HCT116 (cell line): ENCODE measurements at regions not wholly inside any gene's neighbourhood (a gene's known extent, or its start where the extent isn't known, plus 50 kb on each side); places are given as distances from the start of the nearest gene placed in this dataset.
A peak's percentile ranks its signal among the peaks of the same experiment; 100 is the strongest.
"Not testable (repeated sequence)": the region's sequence is repeated elsewhere in the genome, so short reads cannot be mapped to it uniquely, and the experiment has no call there.

Experiments
- ATAC-seq: fragments of 200-7000 bp; cut with Tn5 transposase; 2 replicates; pipeline ENCODE4 v1.9.1; 2020; ENCODE audit warnings: mild to moderate bottlenecking, moderate library complexity
- BruUV-seq: library from RNA; stranded (reverse); fragments of 400-500 nt; replicated peaks from 2 replicates; lab custom pipeline; 2021; lab: Mats Ljungman, UMichigan
- CTCF ChIA-PET: fragments of 300-600 bp; sonication (Branson Sonifier 250); formaldehyde crosslinking; loops from one replicate; lab custom pipeline; 2021; ENCODE audit warnings: antibody characterized with exemption; lab: Charles Lee
- POLR2A ChIA-PET: fragments of 300-600, 350-600 bp; sonication (Branson Sonifier 250); formaldehyde crosslinking; loops from one replicate; lab custom pipeline; 2021; ENCODE audit warnings: antibody characterized with exemption; lab: Charles Lee
- RAD21 ChIA-PET, 2 experiments: fragments of 300-600 bp; sonication (Branson Sonifier 250); formaldehyde crosslinking; loops; one replicate each; lab custom pipeline; 2023; ENCODE audit warnings: low total read pairs in 2 of 2; ENCODE audit not compliant: uncharacterized antibody in 2 of 2, unreplicated experiment in 2 of 2, low non-redundant PET in 1 of 2; lab: Charles Lee
- DNase-seq: peaks from one replicate; pipeline ENCODE4 v3.0.0-alpha.2; 2010; ENCODE audit warnings: low read depth, low spot score
- H2AFZ ChIP-seq: fragments of 200-600 bp; shearing (Covaris generic), sonication (generic); 2 replicates; pipeline ENCODE4 v1.6.1; 2017; ENCODE audit warnings: low read depth, mixed run types, mixed read lengths, antibody characterized with exemption, low read length; ENCODE audit not compliant: poor library complexity, severe bottlenecking
- H3K27ac ChIP-seq: 2 replicates; pipeline ENCODE4 v1.5.1; 2012; ENCODE audit warnings: low read depth, low read length
- H3K27me3 ChIP-seq: fragments of 200-600 bp; sonication (generic); 2 replicates; pipeline ENCODE4 v1.6.1; 2016; ENCODE audit warnings: mixed run types, low read length, mixed read lengths; ENCODE audit not compliant: insufficient read depth
- H3K36me3 ChIP-seq, 2 experiments: fragments of 200-500 bp in 1 of 2; fragments of 200-600 bp in 1 of 2; sonication (Bioruptor generic) in 1 of 2; sonication (generic) in 1 of 2; 2 replicates each; pipeline versions ENCODE4 v1.5.1 to v1.6.1; 2014 to 2016; ENCODE audit warnings: low read length in 2 of 2, inconsistent platforms in 1 of 2, mixed read lengths in 1 of 2, mixed run types in 1 of 2; ENCODE audit not compliant: insufficient read depth in 2 of 2, control insufficient read depth in 1 of 2
- H3K4me1 ChIP-seq, 2 experiments: fragments of 200-600 bp in 1 of 2; sonication (generic) in 1 of 2; 2 replicates each; pipeline versions ENCODE4 v1.5.1 to v1.6.1; 2012 to 2017; ENCODE audit warnings: low read length in 2 of 2, inconsistent platforms in 1 of 2, mild to moderate bottlenecking in 1 of 2, mixed read lengths in 1 of 2, mixed run types in 1 of 2, moderate library complexity in 1 of 2; ENCODE audit not compliant: insufficient read depth in 2 of 2, control insufficient read depth in 1 of 2
- H3K4me2 ChIP-seq: fragments of 200-600 bp; sonication (generic); 2 replicates; pipeline ENCODE4 v1.6.1; 2017; ENCODE audit warnings: mixed run types, low read length, mixed read lengths
- H3K4me3 ChIP-seq, 2 experiments: fragments of 200-600 bp in 1 of 2; sonication (generic) in 1 of 2; replicated peaks in 1 of 2; 2 replicates each; pipeline ENCODE4 v1.5.1; 2011 to 2016; ENCODE audit warnings: low read length in 2 of 2, control low read depth in 1 of 2, low read depth in 1 of 2, mild to moderate bottlenecking in 1 of 2, mixed read lengths in 1 of 2, mixed run types in 1 of 2
- H3K79me2 ChIP-seq: fragments of 200-600 bp; sonication (generic); 2 replicates; pipeline ENCODE4 v1.6.1; 2017; ENCODE audit warnings: mild to moderate bottlenecking, mixed run types, low read length, moderate library complexity, mixed read lengths; ENCODE audit not compliant: insufficient read depth
- H3K9ac ChIP-seq: fragments of 200-600 bp; sonication (generic); 2 replicates; pipeline ENCODE4 v1.6.1; 2016; ENCODE audit warnings: low read length, mixed read lengths
- H3K9me2 ChIP-seq: fragments of 200-600 bp; sonication (generic), shearing (Covaris generic); 2 replicates; pipeline ENCODE4 v1.6.1; 2017; ENCODE audit warnings: mixed run types, mild to moderate bottlenecking, moderate library complexity; ENCODE audit not compliant: insufficient read depth
- H3K9me3 ChIP-seq, 2 experiments: fragments of 200-500 bp in 1 of 2; fragments of 200-600 bp in 1 of 2; sonication (Bioruptor generic) in 1 of 2; sonication (generic) in 1 of 2; 2 replicates each; pipeline ENCODE4 v1.6.1; 2014 to 2017; ENCODE audit warnings: low read length in 2 of 2, mixed read lengths in 2 of 2, inconsistent platforms in 1 of 2, low read depth in 1 of 2, mild to moderate bottlenecking in 1 of 2, mixed run types in 1 of 2, moderate library complexity in 1 of 2; ENCODE audit not compliant: control insufficient read depth in 1 of 2, insufficient read depth in 1 of 2
- H4K20me1 ChIP-seq: fragments of 200-600 bp; sonication (generic), shearing (Covaris generic); 2 replicates; pipeline ENCODE4 v1.6.1; 2017; ENCODE audit warnings: mixed run types, mild to moderate bottlenecking, moderate library complexity; ENCODE audit not compliant: insufficient read depth
- POLR2A ChIP-seq: IDR thresholded peaks from 2 replicates; pipeline ENCODE4 v1.7.0; 2011; ENCODE audit warnings: borderline replicate concordance; ENCODE audit not compliant: insufficient read depth, insufficient read length; ENCODE audit errors: extremely low read depth
- POLR2AphosphoS5 ChIP-seq: IDR thresholded peaks from 2 replicates; pipeline ENCODE4 v1.6.1; 2011; ENCODE audit warnings: mild to moderate bottlenecking, low read depth, low read length, moderate library complexity
- intact Hi-C: fragments of 100-400 bp; cut with micrococcal nuclease; formaldehyde crosslinking; loops from 2 replicates; pipeline ENCODE4 v1.10.0; 2022
- TF ChIP-seq, protein P1 (sequence below): IDR thresholded peaks from 2 replicates; pipeline ENCODE4 v1.6.1; 2011; ENCODE audit warnings: mild to moderate bottlenecking, low read length, moderate library complexity; ENCODE audit not compliant: insufficient replicate concordance; ENCODE audit errors: extremely low read depth

DNA sequence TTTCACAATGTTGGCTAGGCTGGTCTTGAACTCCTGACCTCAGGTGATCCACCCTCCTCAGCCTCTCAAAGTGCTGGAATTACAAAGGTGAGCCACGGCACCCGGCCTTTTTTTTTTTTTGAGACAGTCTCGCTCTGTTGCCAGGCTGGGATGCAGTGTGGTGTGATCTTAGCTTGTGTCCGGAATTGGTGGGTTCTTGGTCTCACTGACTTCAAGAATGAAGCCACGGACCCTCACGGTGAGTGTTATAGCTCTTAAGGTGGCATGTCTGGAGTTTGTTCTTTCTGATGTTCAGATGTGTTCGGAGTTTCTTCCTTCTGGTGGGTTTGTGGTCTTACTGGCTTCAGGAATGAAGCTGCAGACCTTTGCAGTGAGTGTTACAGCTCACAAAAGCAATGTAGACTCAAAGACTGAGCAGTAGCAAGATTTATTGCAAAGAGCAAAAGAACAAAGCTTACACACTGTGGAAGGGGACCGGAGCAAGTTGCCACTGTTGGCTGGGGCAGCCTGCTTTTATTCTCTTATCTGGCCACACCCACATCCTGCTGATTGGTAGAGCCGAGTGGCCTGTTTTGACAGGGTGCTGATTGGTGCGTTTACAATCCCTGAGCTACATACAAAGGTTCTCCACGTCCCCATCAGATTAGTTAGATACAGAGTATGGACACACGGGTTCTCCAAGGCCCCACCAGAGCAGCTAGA is 69.1 kb upstream of the DDR1 start:
- not testable (repeated sequence) for H3K9me3 ChIP-seq, H3K36me3 ChIP-seq, H2AFZ ChIP-seq, H3K79me2 ChIP-seq, H3K27me3 ChIP-seq, H3K9me2 ChIP-seq, H4K20me1 ChIP-seq
- peak overlapping the region; percentile 69 for H3K9ac ChIP-seq
- H3K4me2 ChIP-seq: peak overlapping the region; percentile 67
- peak overlapping the region in 1 of 2 experiments; percentile 31; a peak in 2 of 4 replicates for H3K4me3 ChIP-seq
- TSS peak; percentile 91 for BruUV-seq
- CTCF ChIA-PET: interaction anchor here (0.7 to 1.7 kb wide), 2 partner anchors 40 to 136 kb away, joined by 4 read pairs; no protein-coding TSS in a partner anchor
- ATAC-seq (peak; percentile 13), DNase-seq (peak; percentile 81)
- H3K27ac ChIP-seq: peak overlapping the region; percentile 97
- POLR2A ChIA-PET: interaction anchor here (0.7 to 30.6 kb wide), 33 partner anchors 9 to 551 kb away, joined by 3 to 680 read pairs (median 6); partner anchors contain the start of genes FLOT1, GTF2H4, IER3 and TUBB
- peak; percentile 99 for TF ChIP-seq POLR2A
- TF ChIP-seq, protein P1, sequence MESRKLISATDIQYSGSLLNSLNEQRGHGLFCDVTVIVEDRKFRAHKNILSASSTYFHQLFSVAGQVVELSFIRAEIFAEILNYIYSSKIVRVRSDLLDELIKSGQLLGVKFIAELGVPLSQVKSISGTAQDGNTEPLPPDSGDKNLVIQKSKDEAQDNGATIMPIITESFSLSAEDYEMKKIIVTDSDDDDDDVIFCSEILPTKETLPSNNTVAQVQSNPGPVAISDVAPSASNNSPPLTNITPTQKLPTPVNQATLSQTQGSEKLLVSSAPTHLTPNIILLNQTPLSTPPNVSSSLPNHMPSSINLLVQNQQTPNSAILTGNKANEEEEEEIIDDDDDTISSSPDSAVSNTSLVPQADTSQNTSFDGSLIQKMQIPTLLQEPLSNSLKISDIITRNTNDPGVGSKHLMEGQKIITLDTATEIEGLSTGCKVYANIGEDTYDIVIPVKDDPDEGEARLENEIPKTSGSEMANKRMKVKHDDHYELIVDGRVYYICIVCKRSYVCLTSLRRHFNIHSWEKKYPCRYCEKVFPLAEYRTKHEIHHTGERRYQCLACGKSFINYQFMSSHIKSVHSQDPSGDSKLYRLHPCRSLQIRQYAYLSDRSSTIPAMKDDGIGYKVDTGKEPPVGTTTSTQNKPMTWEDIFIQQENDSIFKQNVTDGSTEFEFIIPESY: peak; percentile 11
- TF ChIP-seq POLR2AphosphoS5: peak; percentile 66
- peaks cover 76 to 88% of the 10 kb centered on the region in 2 experiments for H3K4me1 ChIP-seq
- intact Hi-C loops: loop anchor here (2.0 to 10.0 kb wide), 2 partner anchors 32 to 200 kb away; partner anchors contain the start of genes MRPS18B and PPP1R10
- RAD21 ChIA-PET: interaction anchor here in 1 of 2 experiments (1.1 kb wide), 1 partner anchor 46 kb away, joined by 3 read pairs; no protein-coding TSS in a partner anchor
